ENCODE measurements at regions not wholly inside any gene's neighbourhood (a gene's known extent, or its start where the extent isn't known, plus 50 kb on each side); places are given as distances from the start of the nearest gene placed in this dataset.

DNA sequence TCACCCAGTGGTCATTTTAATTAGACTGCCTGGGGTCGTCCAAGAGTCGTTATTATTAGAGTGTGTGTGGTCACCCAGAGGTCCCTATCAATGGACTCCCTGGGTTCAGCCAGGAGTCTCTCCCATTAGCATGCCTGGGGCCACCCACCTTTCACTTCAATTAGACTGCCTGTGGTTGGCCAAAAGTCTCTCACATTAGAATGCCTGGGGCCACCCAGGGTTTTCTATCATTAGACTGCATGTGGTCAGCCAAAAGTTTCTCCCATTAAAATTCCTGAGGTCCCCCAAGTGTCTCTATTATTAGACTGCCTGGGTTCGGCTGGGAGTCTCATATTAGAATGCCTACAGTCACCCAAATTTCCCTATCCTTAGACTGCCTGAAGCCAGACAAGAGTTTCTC is 1472.6 kb downstream of the UQCRFS1 start:
- peak in 2 of 4 donors; percentile 15 to 53 for ATAC-seq
- Histone ChIP-seq H3K9me3 (peaks cover 0 to 2% (median 0%) of the 10 kb centered on the region in 12 donors), H3K27ac (no peak overlapping the region), H3K27me3 (no peaks in the 10 kb centered on the region), H3K4me3 (no peak overlapping the region), H3K4me1 (peaks cover 0 to 17% (median under 1%) of the 10 kb centered on the region in 12 donors), H3K36me3 (peaks cover 0 to 10% (median 0%) of the 10 kb centered on the region in 9 donors)
- TF ChIP-seq POLR2A (IDR thresholded peaks at IDR 0.05) = no peak
- TF ChIP-seq, protein P1, sequence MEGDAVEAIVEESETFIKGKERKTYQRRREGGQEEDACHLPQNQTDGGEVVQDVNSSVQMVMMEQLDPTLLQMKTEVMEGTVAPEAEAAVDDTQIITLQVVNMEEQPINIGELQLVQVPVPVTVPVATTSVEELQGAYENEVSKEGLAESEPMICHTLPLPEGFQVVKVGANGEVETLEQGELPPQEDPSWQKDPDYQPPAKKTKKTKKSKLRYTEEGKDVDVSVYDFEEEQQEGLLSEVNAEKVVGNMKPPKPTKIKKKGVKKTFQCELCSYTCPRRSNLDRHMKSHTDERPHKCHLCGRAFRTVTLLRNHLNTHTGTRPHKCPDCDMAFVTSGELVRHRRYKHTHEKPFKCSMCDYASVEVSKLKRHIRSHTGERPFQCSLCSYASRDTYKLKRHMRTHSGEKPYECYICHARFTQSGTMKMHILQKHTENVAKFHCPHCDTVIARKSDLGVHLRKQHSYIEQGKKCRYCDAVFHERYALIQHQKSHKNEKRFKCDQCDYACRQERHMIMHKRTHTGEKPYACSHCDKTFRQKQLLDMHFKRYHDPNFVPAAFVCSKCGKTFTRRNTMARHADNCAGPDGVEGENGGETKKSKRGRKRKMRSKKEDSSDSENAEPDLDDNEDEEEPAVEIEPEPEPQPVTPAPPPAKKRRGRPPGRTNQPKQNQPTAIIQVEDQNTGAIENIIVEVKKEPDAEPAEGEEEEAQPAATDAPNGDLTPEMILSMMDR (IDR thresholded peaks at IDR 0.05) = no peak
- 51 to 63% (median 55%) methylated on average over 3 of the region's 3 CpGs for WGBS, 4 donors
- no peak for DNase-seq
- intact Hi-C loops (cut with DNase I) = loop anchor here in 2 of 10 donors (5.0 to 10.0 kb wide), 2 partner anchors 63 to 66 kb away; no protein-coding TSS in a partner anchor

GRCh38 chr19:27738569-27739193 is 1474.3 kb downstream of the UQCRFS1 start:
- no peaks in the 10 kb centered on the region for H3K27me3 ChIP-seq
- WGBS, 4 donors = 83 to 91% (median 87%) methylated on average over 6 to 7 of the region's 7 CpGs
- no peak overlapping the region for H3K4me3 ChIP-seq
- ATAC-seq = no peak
- intact Hi-C loops (cut with DNase I) = no loop called here
- peaks cover 0 to 7% (median 0%) of the 10 kb centered on the region in 12 donors for H3K9me3 ChIP-seq
- H3K36me3 ChIP-seq = peaks cover 0 to 16% (median 0%) of the 10 kb centered on the region in 9 donors
- DNase-seq = no peak
- H3K27ac ChIP-seq = no peak overlapping the region
- peaks cover 0 to 16% (median 0%) of the 10 kb centered on the region in 12 donors for H3K4me1 ChIP-seq
- TF ChIP-seq, protein P1 (IDR thresholded peaks at IDR 0.05) = no peak
- no peak for TF ChIP-seq POLR2A (IDR thresholded peaks at IDR 0.05)

DNA sequence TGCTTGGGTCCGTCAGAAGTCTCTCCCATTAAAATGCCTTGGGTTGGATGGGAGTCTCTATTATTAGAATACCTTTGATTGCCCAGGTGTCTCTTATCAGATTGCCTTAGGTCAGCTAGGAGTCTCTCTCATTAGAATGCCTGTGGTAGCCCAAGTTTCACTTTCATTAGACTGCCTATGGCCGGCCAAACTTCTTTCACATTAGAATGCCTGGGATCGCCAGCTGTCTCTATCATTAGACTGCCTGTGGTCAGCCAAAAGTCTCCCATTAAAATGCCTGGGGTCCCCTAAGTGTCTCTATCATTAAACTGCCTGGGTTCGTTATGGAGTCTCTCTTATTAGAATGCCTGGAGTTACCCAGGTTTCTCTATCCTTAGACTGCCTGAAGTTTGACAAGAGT is 1476.7 kb downstream of the UQCRFS1 start:
- peaks cover 0 to 16% (median 0%) of the 10 kb centered on the region in 9 donors for H3K36me3 ChIP-seq
- TF ChIP-seq POLR2A (IDR thresholded peaks at IDR 0.05) = no peak
- TF ChIP-seq, protein P1 (IDR thresholded peaks at IDR 0.05) = no peak
- intact Hi-C loops (cut with DNase I) = no loop called here

GRCh38 chr19:27735314-27735713 is 1477.6 kb downstream of the UQCRFS1 start:
- Histone ChIP-seq H3K4me1 (peaks cover 0 to 19% (median 0%) of the 10 kb centered on the region in 12 donors), H3K27me3 (no peaks in the 10 kb centered on the region), H3K9me3 (peaks cover 0 to 30% (median 0%) of the 10 kb centered on the region in 12 donors), H3K4me3 (no peak overlapping the region), H3K27ac (no peak overlapping the region), H3K36me3 (peaks cover 0 to 20% (median 0%) of the 10 kb centered on the region in 9 donors)
- intact Hi-C loops (cut with DNase I) = no loop called here
- WGBS, 4 donors = 91 to 98% (median 93%) methylated on average over 5 of the region's 5 CpGs
- ATAC-seq = no peak
- TF ChIP-seq, protein P1 (IDR thresholded peaks at IDR 0.05) = no peak
- TF ChIP-seq POLR2A (IDR thresholded peaks at IDR 0.05) = no peak
- no peak for DNase-seq

More for the DNA sequence above, 1476.7 kb downstream of the UQCRFS1 start:
- Histone ChIP-seq H3K9me3 (peaks cover 0 to 22% (median 0%) of the 10 kb centered on the region in 12 donors), H3K4me3 (no peak overlapping the region), H3K27me3 (no peaks in the 10 kb centered on the region), H3K4me1 (peaks cover 0 to 20% (median 0%) of the 10 kb centered on the region in 12 donors), H3K27ac (no peak overlapping the region)
- no peak for ATAC-seq
- 92 to 94% (median 92%) methylated on average over 4 of the region's 4 CpGs for WGBS, 4 donors
- no peak for DNase-seq

All from heart left ventricle (tissue), 16 donors.